SK-N-DZ (cell line): ENCODE measurements at regions not wholly inside any gene's neighbourhood (a gene's known extent, or its start where the extent isn't known, plus 50 kb on each side); places are given as distances from the start of the nearest gene placed in this dataset.
"Not testable (repeated sequence)": the region's sequence is repeated elsewhere in the genome, so short reads cannot be mapped to it uniquely, and the experiment has no call there.

ENCODE experiments used
- DNase-seq: peaks from one replicate; pipeline ENCODE4 v3.0.0-alpha.2; 2015; ENCODE audit warnings: low spot score

GRCh38 chr14:66010695-66011094 is 475.5 kb upstream of the CCDC196 start:
- no peak for DNase-seq

- DNase-seq, result no peak
Measured at GRCh38 chr14:66011855-66012254, 474.3 kb upstream of the CCDC196 start.

- DNase-seq, result not testable (repeated sequence)
Measured at GRCh38 chr14:66013607-66014006, 472.6 kb upstream of the CCDC196 start.

- DNase-seq, result no peak
Measured at GRCh38 chr14:66015071-66015780, 470.9 kb upstream of the CCDC196 start.

GRCh38 chr14:66017927-66018326 is 468.2 kb upstream of the CCDC196 start:
- no peak for DNase-seq

- no peak for DNase-seq
Measured at GRCh38 chr14:66022526-66022925, 463.6 kb upstream of the CCDC196 start.

- no peak for DNase-seq
Measured at GRCh38 chr14:66025779-66026178, 460.4 kb upstream of the CCDC196 start.

- not testable (repeated sequence) for DNase-seq
Measured at GRCh38 chr14:66031981-66032380, 454.2 kb upstream of the CCDC196 start.

GRCh38 chr14:66032800-66033199 is 453.4 kb upstream of the CCDC196 start:
- no peak for DNase-seq

GRCh38 chr14:66036547-66036946 is 449.6 kb upstream of the CCDC196 start:
- no peak for DNase-seq

- no peak for DNase-seq
Measured at GRCh38 chr14:66037361-66037760, 448.8 kb upstream of the CCDC196 start.

GRCh38 chr14:66038212-66038611 is 448.0 kb upstream of the CCDC196 start:
- DNase-seq, result no peak

- no peak for DNase-seq
Measured at GRCh38 chr14:66038618-66039017, 447.6 kb upstream of the CCDC196 start.

GRCh38 chr14:66039495-66039894 is 446.7 kb upstream of the CCDC196 start:
- no peak for DNase-seq

- no peak for DNase-seq
Measured at GRCh38 chr14:66041582-66041981, 444.6 kb upstream of the CCDC196 start.

GRCh38 chr14:66043921-66044320 is 442.2 kb upstream of the CCDC196 start:
- DNase-seq, result no peak

- no peak for DNase-seq
Measured at GRCh38 chr14:66045572-66046021, 440.6 kb upstream of the CCDC196 start.

- DNase-seq, result no peak
Measured at GRCh38 chr14:66046035-66046434, 440.1 kb upstream of the CCDC196 start.

- no peak for DNase-seq
Measured at GRCh38 chr14:66046591-66046990, 439.6 kb upstream of the CCDC196 start.

- no peak for DNase-seq
Measured at GRCh38 chr14:66056268-66056907, 429.8 kb upstream of the CCDC196 start.

- DNase-seq, result no peak
Measured at GRCh38 chr14:66056926-66057552, 429.1 kb upstream of the CCDC196 start.

- DNase-seq, result no peak
Measured at GRCh38 chr14:66065188-66065587, 421.0 kb upstream of the CCDC196 start.
